Calu3 (cell line): ENCODE measurements at regions not wholly inside any gene's neighbourhood (a gene's known extent, or its start where the extent isn't known, plus 50 kb on each side); places are given as distances from the start of the nearest gene placed in this dataset.

Experiments
- BruUV-seq: library from RNA; stranded (reverse); fragments of 400-500 nt; replicated peaks from 2 replicates; lab custom pipeline; 2021; lab: Mats Ljungman, UMichigan
- CTCF ChIA-PET: fragments of 300-600 bp; sonication (Branson Sonifier 250); formaldehyde crosslinking; loops from one replicate; lab custom pipeline; 2022; ENCODE audit warnings: antibody characterized with exemption; lab: Charles Lee
- DNase-seq: peaks from one replicate; pipeline ENCODE4 v3.0.0; 2022
- H3K27ac Mint-ChIP-seq: one replicate; pipeline ENCODE4 v1.8.0; 2022; ENCODE audit warnings: mixed read lengths; ENCODE audit not compliant: unreplicated experiment
- H3K27me3 Mint-ChIP-seq: one replicate; pipeline ENCODE4 v1.8.0; 2022; ENCODE audit warnings: mixed read lengths; ENCODE audit not compliant: unreplicated experiment
- H3K36me3 Mint-ChIP-seq: one replicate; pipeline ENCODE4 v1.8.0; 2022; ENCODE audit warnings: mild to moderate bottlenecking, moderate library complexity, mixed read lengths; ENCODE audit not compliant: insufficient read depth, unreplicated experiment
- H3K4me1 Mint-ChIP-seq: one replicate; pipeline ENCODE4 v1.8.0; 2022; ENCODE audit warnings: mild to moderate bottlenecking, low read depth, mixed read lengths; ENCODE audit not compliant: unreplicated experiment
- H3K4me3 Mint-ChIP-seq: one replicate; pipeline ENCODE4 v1.8.0; 2022; ENCODE audit warnings: mild to moderate bottlenecking, low read depth, moderate library complexity, mixed read lengths; ENCODE audit not compliant: unreplicated experiment
- H3K9me3 Mint-ChIP-seq: one replicate; pipeline ENCODE4 v1.8.0; 2022; ENCODE audit warnings: low read depth, mixed read lengths; ENCODE audit not compliant: unreplicated experiment
- CTCF ChIP-seq: fragments of 200-600 bp; IDR thresholded peaks from one replicate; pipeline ENCODE4 v1.8.0; 2022; ENCODE audit warnings: antibody characterized with exemption; ENCODE audit not compliant: unreplicated experiment
- intact Hi-C: fragments of 100-400 bp; cut with micrococcal nuclease; formaldehyde crosslinking; loops from one replicate; pipeline ENCODE4 v1.10.0; 2022; ENCODE audit not compliant: unreplicated experiment

GRCh38 chr22:34437140-34437539, 516.9 kb upstream of the LARGE1 start:
- Mint-ChIP-seq H3K27ac (no peak overlapping the region), H3K27me3 (no peaks in the 10 kb centered on the region), H3K36me3 (no peaks in the 10 kb centered on the region), H3K4me3 (no peak overlapping the region), H3K9me3 (peaks cover 25% of the 10 kb centered on the region), H3K4me1 (no peaks in the 10 kb centered on the region)
- DNase-seq, result no peak
- intact Hi-C loops, result no loop called here
- no TSS peak for BruUV-seq
- CTCF ChIA-PET, result interaction anchor here (0.6 kb wide), 1 partner anchor 583 kb away, joined by 5 read pairs; no protein-coding TSS in a partner anchor
- no peak for TF ChIP-seq CTCF

GRCh38 chr22:34454598-34454997, 534.3 kb upstream of the LARGE1 start:
- Mint-ChIP-seq H3K27ac (no peak overlapping the region), H3K4me3 (no peak overlapping the region), H3K36me3 (no peaks in the 10 kb centered on the region), H3K9me3 (peaks cover 15% of the 10 kb centered on the region), H3K4me1 (no peaks in the 10 kb centered on the region), H3K27me3 (no peaks in the 10 kb centered on the region)
- TF ChIP-seq CTCF, result no peak
- BruUV-seq, result no TSS peak
- CTCF ChIA-PET, result no interaction called here
- intact Hi-C loops, result no loop called here
- DNase-seq, result no peak

- TF ChIP-seq CTCF, result no peak
- intact Hi-C loops, result no loop called here
- DNase-seq, result no peak
- Mint-ChIP-seq H3K9me3 (peaks cover 20% of the 10 kb centered on the region), H3K27ac (no peak overlapping the region), H3K36me3 (no peaks in the 10 kb centered on the region), H3K4me3 (no peak overlapping the region), H3K27me3 (no peaks in the 10 kb centered on the region), H3K4me1 (no peaks in the 10 kb centered on the region)
- CTCF ChIA-PET, result no interaction called here
- no TSS peak for BruUV-seq
Measured at GRCh38 chr22:34462795-34463194, 542.5 kb upstream of the LARGE1 start.

- no peak for DNase-seq
- CTCF ChIA-PET, result no interaction called here
- Mint-ChIP-seq H3K27me3 (no peaks in the 10 kb centered on the region), H3K27ac (no peak overlapping the region), H3K4me1 (no peaks in the 10 kb centered on the region), H3K9me3 (peaks cover 28% of the 10 kb centered on the region), H3K36me3 (no peaks in the 10 kb centered on the region), H3K4me3 (no peak overlapping the region)
- TF ChIP-seq CTCF, result no peak
- BruUV-seq, result no TSS peak
- intact Hi-C loops, result no loop called here
Measured at GRCh38 chr22:34475886-34476285, 555.6 kb upstream of the LARGE1 start.
